ENCODE measurements at regions not wholly inside any gene's neighbourhood (a gene's known extent, or its start where the extent isn't known, plus 50 kb on each side); places are given as distances from the start of the nearest gene placed in this dataset.

- no peak for FAIRE-seq
- peaks cover 0 to 15% (median 8%) of the 10 kb centered on the region in 4 experiments; a peak in 6 of 7 replicates for H3K27me3 ChIP-seq (replicated peaks in 1 of 4; ENCODE audit: control insufficient read depth in 3 of 4, extremely low read depth in 1 of 4, insufficient read depth in 3 of 4, low read length in 3 of 4)
- no peaks in the 10 kb centered on the region for H4K20me1 ChIP-seq (replicated peaks in 1 of 2; ENCODE audit: control insufficient read depth in 1 of 2, insufficient read depth in 2 of 2, low read length in 2 of 2)
- no peak overlapping the region for H2BK15ac ChIP-seq (ENCODE audit: low read length)
- no peak overlapping the region for H4K5ac ChIP-seq (ENCODE audit: insufficient read length, low read depth, low read length)
- no peak for DNase-seq (ENCODE audit: low read depth in 1 of 2, low spot score in 2 of 2)
- H2BK20ac ChIP-seq (ENCODE audit: low read length) = no peak overlapping the region
- H3K9me3 ChIP-seq (ENCODE audit: insufficient read depth in 2 of 2, low read depth in 1 of 2, low read length in 1 of 2) = no peaks in the 10 kb centered on the region
- no peak overlapping the region for H2BK120ac ChIP-seq (replicated peaks; ENCODE audit: low read depth, low read length)
- H3K23ac ChIP-seq (ENCODE audit: insufficient read length) = no peak overlapping the region
- H3K23me2 ChIP-seq (ENCODE audit: low read depth, low read length) = peaks cover 11% of the 10 kb centered on the region
- no peak overlapping the region for H2BK5ac ChIP-seq (ENCODE audit: low read depth, low read length)
- no peak overlapping the region for H3K18ac ChIP-seq (ENCODE audit: extremely low read depth, low read length)
- H3K36me3 ChIP-seq (ENCODE audit: control insufficient read depth in 2 of 4, insufficient read depth in 4 of 4, low read length in 3 of 4) = no peaks in the 10 kb centered on the region
- H4K8ac ChIP-seq (ENCODE audit: extremely low read depth, insufficient read depth, low read length) = no peak overlapping the region
- H3K14ac ChIP-seq (ENCODE audit: insufficient read length) = no peak overlapping the region
- POLR2A ChIA-PET (ENCODE audit: partially characterized antibody) = no interaction called here
- no peak overlapping the region for H3K4me2 ChIP-seq (ENCODE audit: insufficient read depth in 1 of 2, low read depth in 2 of 2, low read length in 2 of 2)
- H3K79me1 ChIP-seq (ENCODE audit: low read depth, low read length) = peaks cover 3% of the 10 kb centered on the region; the same call in 1 of the 2 replicates
- H3K56ac ChIP-seq (replicated peaks; ENCODE audit: insufficient read length, low read depth, low read length) = no peak overlapping the region
- H2AFZ ChIP-seq (ENCODE audit: low read length) = no peak overlapping the region
- CTCF ChIA-PET (ENCODE audit: partially characterized antibody) = interaction anchor here (0.6 to 1.7 kb wide), 3 partner anchors 56 to 515 kb away, joined by 3 to 7 read pairs (median 4); no protein-coding TSS in a partner anchor
- H4K91ac ChIP-seq (replicated peaks; ENCODE audit: insufficient read length, low read length) = no peak overlapping the region
- H2AK5ac ChIP-seq (ENCODE audit: low read depth, low read length) = no peak overlapping the region
- H3K27ac ChIP-seq (ENCODE audit: low read depth, low read length) = no peak overlapping the region
- H3K4ac ChIP-seq (replicated peaks; ENCODE audit: insufficient read length, low read depth, low read length) = no peak overlapping the region
- no peaks in the 10 kb centered on the region for H3K79me2 ChIP-seq (ENCODE audit: control insufficient read depth in 1 of 2, insufficient read depth in 2 of 2, low read length in 2 of 2)
- peaks cover 2 to 16% (median 11%) of the 10 kb centered on the region in 4 experiments; a peak in 6 of 7 replicates for H3K4me1 ChIP-seq (replicated peaks in 1 of 4; ENCODE audit: control insufficient read depth in 3 of 4, insufficient read depth in 4 of 4, low read length in 3 of 4)
- WGBS, 2 experiments (ENCODE audit: extremely low coverage in 1 of 2, insufficient coverage in 1 of 2, insufficient read length in 1 of 2, insufficient replicate concordance in 2 of 2, low coverage in 1 of 2, low lambda C conversion rate in 2 of 2, missing lambda C conversion rate in 1 of 2) = 89% methylated on average over 1 of the region's 1 CpG; no CpG with 5 or more reads in 1 of the 2 experiments
- no peak overlapping the region for H2BK12ac ChIP-seq (ENCODE audit: low read depth, low read length)
- H3K4me3 ChIP-seq (ENCODE audit: extremely low read depth in 1 of 4, insufficient read depth in 2 of 4, low read depth in 3 of 4, low read length in 4 of 4) = no peak overlapping the region
- no peak overlapping the region for H3K9ac ChIP-seq (replicated peaks in 1 of 4; ENCODE audit: extremely low read depth in 1 of 4, low read depth in 3 of 4, low read length in 3 of 4)
- TF ChIP-seq GABPA (IDR thresholded peaks at IDR 0.05; ENCODE audit: borderline replicate concordance, insufficient read depth, low read length) (no peak), GTF2F1 (IDR thresholded peaks at IDR 0.05; ENCODE audit: borderline replicate concordance, low read depth, low read length) (no peak), SP1 (IDR thresholded peaks at IDR 0.05; ENCODE audit: low read depth, low read length) (no peak), POU5F1 (IDR thresholded peaks at IDR 0.05; ENCODE audit: low read depth, low read length) (no peak), KDM5A (IDR thresholded peaks at IDR 0.05; ENCODE audit: low read length) (no peak), JUN (IDR thresholded peaks at IDR 0.05; ENCODE audit: low read depth, low read length) (no peak), E2F6 (IDR thresholded peaks at IDR 0.05) (no peak), CTCF (IDR thresholded peaks at IDR 0.05; ENCODE audit: control extremely low read depth in 1 of 3, insufficient read depth in 1 of 3, low read depth in 1 of 3, low read length in 3 of 3) (no peak), RAD21 (IDR thresholded peaks at IDR 0.05 in 1 of 2, conservative IDR thresholded peaks at IDR 0.05 in 1 of 2; ENCODE audit: low read depth in 2 of 2, low read length in 2 of 2) (no peak), EZH2 (IDR thresholded peaks at IDR 0.05; ENCODE audit: low read depth, low read length, severe bottlenecking) (no peak), EGR1 (IDR thresholded peaks at IDR 0.05; ENCODE audit: borderline replicate concordance, low read depth, low read length) (no peak)
Observed at GRCh38 chr10:44291091-44291490, 93.8 kb downstream of the CXCL12 start.

Data from H1 (cell line).